ENCODE measurements at regions not wholly inside any gene's neighbourhood (a gene's known extent, or its start where the extent isn't known, plus 50 kb on each side); places are given as distances from the start of the nearest gene placed in this dataset.

- in situ Hi-C loops (cut with HindIII; ENCODE audit: low sequenced_read_pairs): loop anchor here (10.0 kb wide), 1 partner anchor 239 kb away; no protein-coding TSS in a partner anchor
These were observed 258.1 kb downstream of the PCNX1 start for GRCh38 chr14:71165121-71166031.

DNA sequence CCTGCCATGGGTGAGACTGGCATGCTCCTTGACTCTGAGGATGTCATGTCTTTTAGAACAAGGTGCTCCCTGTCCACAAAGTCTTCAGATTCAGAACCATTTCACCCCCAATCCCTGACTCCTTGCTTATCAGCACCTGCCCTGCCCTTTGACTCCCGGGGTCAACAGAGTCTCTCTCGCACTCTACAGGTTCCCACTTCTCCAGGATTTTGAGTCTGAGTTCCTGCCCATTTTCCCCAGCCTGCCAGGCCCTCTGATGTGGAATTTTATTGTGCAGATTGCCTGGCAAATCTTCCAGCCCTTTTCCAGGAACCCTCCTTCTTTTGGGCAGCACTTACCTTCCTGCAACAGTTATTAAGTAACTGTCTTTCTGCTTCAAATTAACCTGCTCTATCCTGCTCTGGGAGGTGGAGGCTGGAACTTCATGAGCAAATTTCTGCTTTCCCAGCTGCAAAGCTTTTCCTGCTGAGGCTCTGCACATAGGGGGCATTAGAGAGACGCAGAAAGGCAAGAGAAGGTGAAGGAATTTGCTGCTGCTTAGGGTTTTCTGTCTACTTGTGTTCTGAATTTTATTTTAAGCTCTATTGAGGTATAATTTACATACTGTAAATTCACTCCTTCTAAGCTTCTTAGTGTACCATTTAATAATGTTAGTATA, 259.1 kb downstream of the PCNX1 start:
- in situ Hi-C loops (cut with HindIII; ENCODE audit: low sequenced_read_pairs): loop anchor here (10.0 kb wide), 1 partner anchor 238 kb away; no protein-coding TSS in a partner anchor

DNA sequence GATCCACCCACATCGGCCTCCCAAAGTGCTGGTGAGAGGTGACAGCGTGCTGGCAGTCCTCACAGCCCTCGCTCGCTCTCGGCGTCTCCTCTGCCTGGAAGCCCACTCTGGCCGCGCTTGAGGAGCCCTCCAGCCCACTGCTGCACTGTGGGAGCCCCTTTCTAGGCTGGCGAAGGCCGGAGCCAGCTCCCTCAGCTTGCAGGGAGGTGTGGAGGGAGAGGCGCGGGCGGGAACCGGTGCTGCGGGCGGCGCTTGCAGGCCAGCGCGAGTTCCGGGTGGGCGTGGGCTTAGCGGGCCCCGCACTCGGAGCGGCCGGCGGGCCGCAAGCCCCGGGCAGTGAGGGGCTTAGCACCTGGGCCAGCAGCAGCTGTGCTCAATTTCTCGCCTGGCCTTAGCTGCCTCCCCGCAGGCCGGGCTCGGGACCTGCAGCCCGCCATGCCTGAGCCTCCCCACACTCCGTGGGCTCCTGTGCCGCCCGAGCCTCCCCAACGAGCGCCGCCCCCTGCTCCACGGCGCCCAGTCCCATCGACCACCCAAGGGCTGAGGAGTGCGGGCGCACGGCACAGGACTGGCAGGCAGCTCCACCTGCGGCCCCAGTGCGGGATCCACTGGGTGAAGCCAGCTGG, 260.2 kb downstream of the PCNX1 start:
- in situ Hi-C loops (cut with HindIII; ENCODE audit: low sequenced_read_pairs): loop anchor here (10.0 kb wide), 1 partner anchor 237 kb away; no protein-coding TSS in a partner anchor

GRCh38 chr14:71168161-71168560, 260.9 kb downstream of the PCNX1 start:
- in situ Hi-C loops (cut with HindIII; ENCODE audit: low sequenced_read_pairs): loop anchor here (10.0 kb wide), 1 partner anchor 237 kb away; no protein-coding TSS in a partner anchor

GRCh38 chr14:71168564-71169427, 261.5 kb downstream of the PCNX1 start:
- in situ Hi-C loops (cut with HindIII; ENCODE audit: low sequenced_read_pairs): loop anchor here (10.0 kb wide), 1 partner anchor 236 kb away; no protein-coding TSS in a partner anchor

DNA sequence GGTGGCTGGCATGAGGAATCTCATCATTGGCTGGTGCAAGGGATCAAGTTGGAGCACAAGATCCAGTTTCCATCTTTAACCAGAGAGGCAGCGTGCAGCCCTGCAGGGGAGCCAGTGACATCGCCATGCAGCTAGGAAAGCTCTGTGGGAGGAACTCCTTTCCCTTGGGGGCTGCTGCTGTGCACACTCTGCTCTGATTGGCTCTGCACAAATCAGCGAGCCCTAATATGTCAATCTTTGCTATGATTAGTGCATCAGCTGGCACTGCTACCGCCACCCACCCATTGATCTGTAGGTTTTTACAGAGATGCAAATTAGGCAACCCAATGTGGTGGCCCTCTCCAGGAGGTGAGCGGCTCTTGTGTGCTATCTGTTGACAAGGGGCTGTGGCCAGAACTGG, 262.6 kb downstream of the PCNX1 start:
- in situ Hi-C loops (cut with HindIII; ENCODE audit: low sequenced_read_pairs): loop anchor here (10.0 kb wide), 1 partner anchor 235 kb away; no protein-coding TSS in a partner anchor

- in situ Hi-C loops (cut with HindIII; ENCODE audit: low sequenced_read_pairs): no loop called here
These were observed 268.2 kb downstream of the PCNX1 start for GRCh38 chr14:71175491-71175890.

DNA sequence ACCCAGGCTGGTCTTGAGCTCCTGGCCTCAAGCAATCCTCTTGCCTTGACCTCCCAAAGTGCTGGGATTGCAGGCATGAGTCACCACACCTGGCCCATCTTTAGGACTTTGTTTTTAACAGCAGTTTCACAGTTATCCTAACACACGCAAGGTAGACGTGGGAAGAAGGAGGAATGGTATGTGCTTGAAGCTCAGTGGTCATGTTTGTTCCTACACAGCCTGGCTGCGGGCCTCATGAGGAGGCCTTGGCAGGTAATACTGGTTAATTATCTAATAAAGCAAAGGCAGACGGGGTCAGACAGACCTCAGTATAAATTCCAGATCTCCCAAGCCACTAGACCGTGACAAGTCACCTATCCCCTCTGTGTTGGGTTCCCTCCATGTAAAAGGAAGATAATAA, 271.8 kb downstream of the PCNX1 start:
- in situ Hi-C loops (cut with HindIII; ENCODE audit: low sequenced_read_pairs): no loop called here

DNA sequence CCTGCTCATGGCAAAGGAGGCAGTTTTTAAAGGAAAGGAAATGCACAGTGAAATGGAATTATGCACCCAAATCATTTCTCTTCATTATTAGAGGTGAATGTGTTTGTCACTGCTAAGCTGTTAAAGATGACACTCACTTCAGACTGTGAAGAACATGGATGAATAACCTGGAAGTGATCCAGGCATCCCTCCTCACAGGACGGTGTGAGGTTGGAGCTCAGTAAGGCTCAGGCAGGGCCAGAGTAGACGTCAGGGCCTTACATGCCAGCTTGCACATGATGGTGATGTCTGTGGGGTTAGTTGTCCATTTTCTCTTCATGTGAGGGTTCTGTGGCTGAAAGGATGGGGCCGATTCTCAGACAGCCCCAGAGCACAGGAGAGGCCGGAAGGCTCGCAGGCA, 273.1 kb downstream of the PCNX1 start:
- in situ Hi-C loops (cut with HindIII; ENCODE audit: low sequenced_read_pairs): no loop called here

DNA sequence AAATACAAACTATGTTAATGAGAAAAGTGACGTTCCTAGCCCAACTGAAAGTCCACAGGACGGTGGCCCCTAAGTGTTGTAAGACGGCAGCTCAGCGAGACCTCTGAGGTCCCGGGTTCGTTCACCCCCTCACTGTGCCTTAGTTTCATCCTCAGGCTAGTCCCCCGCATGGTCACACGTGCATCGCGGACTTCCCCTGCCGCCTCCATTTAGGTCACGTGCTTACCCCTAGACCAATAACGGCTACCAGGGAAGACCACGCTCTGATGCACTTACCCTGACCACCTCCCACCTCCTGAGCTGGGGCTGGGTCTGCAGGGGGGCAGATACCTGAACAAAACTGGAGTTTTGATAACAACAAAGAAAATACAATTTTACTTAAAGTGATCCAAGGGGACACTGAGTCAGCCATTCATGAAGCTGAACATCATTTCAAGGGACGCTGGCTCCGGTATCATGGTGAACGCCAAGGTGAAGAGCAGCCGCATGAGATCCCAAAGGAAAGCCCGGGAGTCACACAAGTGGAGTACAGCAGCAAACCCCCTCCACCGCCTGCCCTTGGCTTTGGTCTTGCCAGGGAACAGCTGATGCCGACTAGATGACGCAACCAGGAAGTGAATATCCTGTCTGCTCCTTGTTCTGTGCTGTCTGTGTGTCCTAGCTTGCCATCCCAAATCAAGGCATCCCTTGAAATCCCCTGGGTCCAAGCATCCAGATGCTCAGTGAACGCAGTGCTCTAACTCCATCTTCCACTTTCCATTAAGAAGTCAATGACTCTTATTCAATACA, 274.1 kb downstream of the PCNX1 start:
- in situ Hi-C loops (cut with HindIII; ENCODE audit: low sequenced_read_pairs): no loop called here

DNA sequence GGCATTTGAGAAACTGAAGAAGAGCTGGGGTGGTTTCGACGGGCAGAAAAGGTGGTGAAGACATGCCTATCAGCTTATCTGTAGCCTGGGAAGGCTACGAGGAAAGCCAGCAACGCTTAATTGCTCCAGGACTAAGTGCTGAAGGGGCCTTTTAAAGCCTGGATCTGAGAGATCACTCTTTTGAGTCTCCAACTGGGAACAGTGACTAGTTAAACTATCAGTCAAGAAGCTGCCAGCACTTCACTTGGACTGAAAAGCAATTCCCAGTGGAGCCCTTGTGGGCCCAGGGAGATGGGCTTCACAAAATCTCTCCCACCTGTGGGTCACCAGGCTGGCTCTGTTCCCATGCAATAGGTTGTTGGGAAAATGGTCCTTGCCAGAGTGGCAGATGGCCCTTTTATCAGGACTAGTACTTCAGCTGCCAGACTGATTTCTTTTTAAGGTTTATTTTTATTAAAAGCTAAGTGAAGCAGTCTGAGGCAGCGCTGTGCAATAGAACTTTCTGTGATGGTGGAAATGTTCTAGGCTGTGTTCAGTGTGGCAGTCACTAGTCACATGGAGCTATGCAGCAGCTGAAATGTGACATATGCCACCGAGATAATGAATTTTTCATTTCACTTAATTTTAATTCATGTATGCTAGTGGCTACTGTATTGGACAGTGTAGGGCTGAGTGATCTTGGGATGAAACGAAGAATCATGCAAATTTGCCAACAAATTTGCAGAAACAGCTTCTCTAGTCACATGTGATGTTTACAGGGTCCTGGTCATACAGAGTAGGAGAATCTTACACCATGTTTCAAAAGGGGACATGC, 276.8 kb downstream of the PCNX1 start:
- in situ Hi-C loops (cut with HindIII; ENCODE audit: low sequenced_read_pairs): no loop called here

GRCh38 chr14:71185637-71186036, 278.4 kb downstream of the PCNX1 start:
- in situ Hi-C loops (cut with HindIII; ENCODE audit: low sequenced_read_pairs): no loop called here

DNA sequence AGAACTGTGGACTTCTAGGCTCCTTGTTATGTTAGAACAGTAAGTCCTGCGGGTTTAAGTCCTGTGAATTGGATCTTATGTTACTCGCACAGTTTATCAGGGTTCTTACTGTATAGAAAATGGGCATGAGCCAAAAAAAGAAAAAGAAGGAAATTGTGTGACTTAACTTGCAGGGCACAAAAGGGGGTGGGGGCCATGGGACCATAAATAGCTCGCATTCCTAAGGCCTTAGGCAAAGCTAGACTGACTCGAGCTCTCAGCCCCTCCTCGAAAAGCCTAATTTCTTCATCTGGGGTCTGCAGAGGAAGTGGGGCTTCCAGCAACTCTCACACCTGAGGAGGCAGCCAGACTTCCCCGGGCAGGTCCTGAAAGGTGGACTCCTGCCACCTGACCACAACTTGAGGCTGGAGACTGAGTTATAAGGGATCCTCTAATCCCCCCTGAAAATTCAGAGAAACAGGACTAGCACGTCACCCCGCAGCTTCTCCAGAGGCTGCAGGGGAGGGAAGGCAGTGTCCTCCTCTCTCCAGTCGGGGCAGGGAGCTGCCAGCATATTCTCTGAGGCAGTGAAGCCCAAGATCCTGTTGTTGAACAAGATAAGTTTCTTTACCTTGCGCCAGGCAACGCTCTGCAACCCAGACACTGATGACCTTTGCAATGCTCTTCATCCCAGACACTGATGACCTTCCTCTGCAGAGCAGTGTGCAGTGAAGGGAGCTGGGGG, 280.5 kb downstream of the PCNX1 start:
- in situ Hi-C loops (cut with HindIII; ENCODE audit: low sequenced_read_pairs): no loop called here

GRCh38 chr14:71190770-71191374, 283.6 kb downstream of the PCNX1 start:
- in situ Hi-C loops (cut with HindIII; ENCODE audit: low sequenced_read_pairs): no loop called here

DNA sequence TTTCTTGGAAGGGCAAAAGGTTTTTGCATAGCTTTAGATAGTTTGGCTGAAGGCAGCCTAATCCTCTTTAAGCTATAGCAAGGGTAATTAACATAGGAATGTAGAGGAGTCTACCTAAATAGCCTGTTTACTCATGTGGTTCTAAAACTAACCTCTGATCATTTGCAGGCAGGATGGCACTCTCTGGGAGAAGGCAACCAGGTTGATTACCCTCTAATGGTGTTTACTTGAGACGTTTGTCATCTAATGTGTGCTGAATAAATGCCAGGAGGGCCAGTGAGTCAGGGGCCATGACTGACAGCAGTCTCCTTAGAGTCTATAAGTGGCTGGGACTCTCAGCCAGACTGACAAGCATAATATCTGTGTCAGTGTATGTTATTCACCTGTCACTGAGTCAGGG, 286.4 kb downstream of the PCNX1 start:
- in situ Hi-C loops (cut with HindIII; ENCODE audit: low sequenced_read_pairs): no loop called here

- in situ Hi-C loops (cut with HindIII; ENCODE audit: low sequenced_read_pairs): no loop called here
These were observed 287.0 kb downstream of the PCNX1 start for GRCh38 chr14:71194251-71194650.

DNA sequence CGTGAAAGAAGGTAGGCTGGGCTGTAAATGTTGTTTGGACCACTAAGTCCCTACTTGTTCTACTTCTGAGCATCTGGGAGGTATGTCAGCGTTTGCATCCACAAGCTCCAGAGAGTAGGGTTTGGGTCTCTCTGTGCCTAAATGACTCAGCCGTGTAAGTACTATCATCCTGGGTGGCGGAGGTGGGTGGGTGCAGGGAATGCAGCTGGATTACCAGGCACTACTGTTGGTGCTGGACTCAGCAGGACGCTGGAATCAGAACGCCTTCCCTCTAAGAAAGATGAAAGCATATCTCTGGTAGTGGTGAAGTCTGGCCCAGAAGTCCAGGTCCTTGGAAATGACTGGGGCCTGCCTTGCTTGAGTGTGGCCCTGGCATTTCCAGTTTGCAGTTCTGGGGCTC, 289.7 kb downstream of the PCNX1 start:
- in situ Hi-C loops (cut with HindIII; ENCODE audit: low sequenced_read_pairs): no loop called here

- in situ Hi-C loops (cut with HindIII; ENCODE audit: low sequenced_read_pairs): no loop called here
These were observed 291.4 kb downstream of the PCNX1 start for GRCh38 chr14:71198687-71199086.
